GM20000 (cell line): ENCODE measurements at regions not wholly inside any gene's neighbourhood (a gene's known extent, or its start where the extent isn't known, plus 50 kb on each side); places are given as distances from the start of the nearest gene placed in this dataset.
A peak's percentile ranks its signal among the peaks of the same experiment; 100 is the strongest.

ENCODE experiments used
- DNase-seq: peaks from one replicate; pipeline ENCODE4 v3.0.0; 2012; ENCODE audit warnings: low spot score
- TF ChIP-seq, protein P1 (sequence below): IDR thresholded peaks from 2 replicates; pipeline ENCODE4 v1.5.1; 2012; ENCODE audit warnings: mild to moderate bottlenecking, control low read depth; ENCODE audit errors: extremely low read depth, missing control alignments

DNA sequence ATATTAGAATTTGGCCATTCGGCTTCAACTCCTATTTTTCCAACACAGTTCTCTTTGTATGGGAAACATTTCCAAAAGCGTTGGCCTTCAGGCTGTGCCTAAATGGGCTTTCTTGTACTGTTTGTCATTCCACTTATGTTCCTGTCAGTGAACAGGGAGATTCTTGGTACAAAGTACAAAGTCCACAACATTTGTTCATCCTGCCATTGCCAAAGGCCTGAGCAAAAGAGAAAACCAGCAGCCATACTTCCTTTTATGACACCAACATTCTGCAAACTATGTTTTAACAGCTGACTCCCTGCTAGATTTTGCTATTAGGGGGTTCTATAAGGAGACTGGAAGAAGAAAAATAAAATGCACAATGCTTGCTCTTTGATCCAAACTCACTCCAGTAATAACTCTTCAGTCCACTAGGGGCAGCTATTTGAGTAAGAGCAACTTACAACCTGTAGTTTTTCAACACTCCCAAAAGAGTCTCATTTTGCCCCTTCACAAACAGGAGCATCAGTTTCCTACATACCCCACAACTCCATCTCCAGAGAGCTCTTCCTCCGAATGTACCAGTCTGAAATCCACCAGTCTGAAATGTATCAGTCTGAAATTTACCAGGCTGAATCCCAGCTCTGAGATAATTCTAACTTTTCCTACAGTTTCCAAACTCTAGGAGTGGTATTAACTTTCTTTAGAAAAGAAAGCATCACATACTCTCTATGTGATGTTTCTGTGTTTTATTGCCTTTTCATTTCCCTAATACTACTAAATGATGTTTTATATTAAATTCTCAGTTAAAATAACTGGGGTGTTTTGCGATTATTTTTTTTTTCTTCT, 693.8 kb downstream of the DNAH5 start:
- TF ChIP-seq, protein P1, sequence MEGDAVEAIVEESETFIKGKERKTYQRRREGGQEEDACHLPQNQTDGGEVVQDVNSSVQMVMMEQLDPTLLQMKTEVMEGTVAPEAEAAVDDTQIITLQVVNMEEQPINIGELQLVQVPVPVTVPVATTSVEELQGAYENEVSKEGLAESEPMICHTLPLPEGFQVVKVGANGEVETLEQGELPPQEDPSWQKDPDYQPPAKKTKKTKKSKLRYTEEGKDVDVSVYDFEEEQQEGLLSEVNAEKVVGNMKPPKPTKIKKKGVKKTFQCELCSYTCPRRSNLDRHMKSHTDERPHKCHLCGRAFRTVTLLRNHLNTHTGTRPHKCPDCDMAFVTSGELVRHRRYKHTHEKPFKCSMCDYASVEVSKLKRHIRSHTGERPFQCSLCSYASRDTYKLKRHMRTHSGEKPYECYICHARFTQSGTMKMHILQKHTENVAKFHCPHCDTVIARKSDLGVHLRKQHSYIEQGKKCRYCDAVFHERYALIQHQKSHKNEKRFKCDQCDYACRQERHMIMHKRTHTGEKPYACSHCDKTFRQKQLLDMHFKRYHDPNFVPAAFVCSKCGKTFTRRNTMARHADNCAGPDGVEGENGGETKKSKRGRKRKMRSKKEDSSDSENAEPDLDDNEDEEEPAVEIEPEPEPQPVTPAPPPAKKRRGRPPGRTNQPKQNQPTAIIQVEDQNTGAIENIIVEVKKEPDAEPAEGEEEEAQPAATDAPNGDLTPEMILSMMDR, result peak; percentile 1
- DNase-seq, result peak; percentile 27

DNA sequence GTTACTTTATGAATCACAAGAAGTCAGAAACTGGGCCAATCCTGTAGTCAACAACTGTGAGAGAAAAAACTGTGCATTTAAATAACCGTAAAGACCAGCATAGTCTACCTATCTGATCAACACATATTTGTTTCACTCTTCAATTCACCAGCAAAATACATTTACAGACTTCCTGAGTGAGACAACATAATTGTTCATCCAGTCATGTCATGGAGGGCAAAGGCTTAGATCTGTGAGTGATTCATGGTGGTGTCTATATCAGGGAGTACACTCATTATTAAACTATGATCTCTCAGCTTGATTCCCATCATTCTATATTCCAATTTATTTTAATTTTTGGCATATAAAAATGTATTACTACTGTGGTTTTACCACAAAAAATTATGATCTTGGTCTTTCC, 694.6 kb downstream of the DNAH5 start:
- DNase-seq, result no peak

DNA sequence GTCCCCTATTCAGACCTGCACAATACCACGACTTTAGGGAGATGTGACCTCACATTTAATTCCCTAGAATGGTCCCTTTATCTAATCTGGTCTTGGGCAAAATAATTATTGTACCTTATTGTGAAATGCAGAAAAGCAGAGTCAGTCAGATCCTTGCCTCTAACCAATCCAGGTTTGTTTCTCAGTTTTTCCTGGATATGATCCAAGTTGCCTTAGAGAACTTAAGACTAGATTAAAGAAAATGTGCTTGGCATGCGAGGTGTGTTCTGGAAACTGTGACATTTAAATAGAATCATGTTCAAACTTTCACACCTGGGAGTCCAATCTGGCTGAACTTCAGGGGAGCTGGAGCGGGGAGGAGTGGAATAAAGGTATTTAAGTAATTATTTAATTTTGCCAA, 696.2 kb downstream of the DNAH5 start:
- TF ChIP-seq, protein P1, result no peak
- DNase-seq, result no peak

More for the DNA sequence above, 694.6 kb downstream of the DNAH5 start:
- TF ChIP-seq, protein P1, result no peak

DNA sequence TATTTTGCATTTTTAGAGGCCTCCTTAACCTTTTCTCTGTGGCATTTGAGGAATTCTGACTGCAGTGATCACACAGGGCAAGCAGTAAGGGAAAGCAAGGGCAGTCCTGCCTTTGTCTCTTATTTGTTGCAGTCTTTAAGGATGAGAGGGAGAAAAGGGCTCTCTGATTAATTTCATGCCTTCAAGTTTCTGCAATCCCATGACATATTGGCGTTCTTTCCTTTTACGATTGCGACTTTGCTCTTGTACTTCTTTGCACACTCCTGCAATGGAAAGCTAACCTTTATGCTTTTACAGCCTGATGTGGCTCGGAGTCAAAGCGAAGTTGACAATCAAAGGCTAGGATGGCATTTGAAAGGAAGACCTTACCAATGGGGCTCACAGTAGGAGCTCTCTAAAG, 698.4 kb downstream of the DNAH5 start:
- TF ChIP-seq, protein P1, result no peak
- no peak for DNase-seq

DNA sequence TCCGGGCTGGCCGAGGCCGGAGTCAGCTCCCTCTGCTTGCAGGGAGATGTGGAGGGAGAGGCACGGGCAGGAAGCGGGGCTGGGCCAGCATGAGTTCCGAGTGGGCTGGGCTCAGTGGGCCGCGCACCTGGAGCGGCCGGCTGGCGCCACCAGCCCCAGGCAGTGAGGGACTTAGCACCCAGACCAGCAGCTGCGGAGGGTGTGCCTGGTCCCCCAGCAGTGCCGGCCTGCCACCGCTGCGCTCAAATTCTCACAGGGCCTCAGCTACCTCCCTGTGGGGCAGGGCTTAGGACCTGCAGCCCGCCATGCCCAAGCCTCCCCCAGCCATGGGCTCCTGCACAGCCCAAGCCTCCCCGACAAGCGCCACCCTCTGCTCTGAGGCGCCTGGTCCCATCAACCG, 700.3 kb downstream of the DNAH5 start:
- TF ChIP-seq, protein P1, result no peak
- no peak for DNase-seq

DNA sequence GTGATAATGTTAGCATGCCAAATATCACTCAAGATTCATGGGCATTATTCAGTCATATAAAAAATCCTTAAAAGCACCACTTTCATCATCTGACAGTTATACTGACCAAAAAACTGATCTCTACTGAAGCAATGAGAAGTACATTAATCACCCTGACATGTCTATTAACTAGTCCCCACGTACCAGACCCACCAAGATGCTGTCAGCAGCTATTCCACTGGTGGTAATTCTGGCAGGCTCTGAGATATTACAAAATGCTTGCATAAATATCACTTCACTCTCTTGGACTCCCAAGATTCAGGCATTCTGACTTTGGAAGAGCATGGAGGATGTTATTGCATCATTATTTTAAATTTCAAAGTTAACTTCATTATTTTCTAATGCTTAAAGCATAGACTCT, 717.0 kb downstream of the DNAH5 start:
- no peak for DNase-seq
- TF ChIP-seq, protein P1, result no peak

DNA sequence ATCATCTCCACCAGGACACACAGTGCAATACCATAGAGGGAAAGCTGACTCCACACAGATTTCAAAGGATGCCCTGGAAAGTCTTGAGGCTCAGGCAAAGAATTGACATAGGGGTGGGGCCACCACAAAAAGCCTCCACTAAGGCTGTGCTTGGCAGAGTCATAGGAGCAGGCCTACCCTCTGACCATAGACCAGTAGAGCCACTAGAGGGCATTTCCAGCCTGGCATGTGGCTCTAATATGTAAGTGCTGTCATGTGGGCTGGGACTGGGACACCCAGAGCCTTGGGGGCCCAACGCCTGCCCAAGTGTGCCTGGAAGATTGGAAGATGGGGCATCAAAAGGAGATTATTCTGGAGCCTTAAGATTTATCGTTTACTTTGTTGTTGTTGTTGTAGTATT, 726.0 kb downstream of the DNAH5 start:
- DNase-seq, result no peak
- TF ChIP-seq, protein P1, result no peak
